HG03460 (cell line): ENCODE measurements at regions not wholly inside any gene's neighbourhood (a gene's known extent, or its start where the extent isn't known, plus 50 kb on each side); places are given as distances from the start of the nearest gene placed in this dataset.
A peak's percentile ranks its signal among the peaks of the same experiment; 100 is the strongest.
"Not testable (repeated sequence)": the region's sequence is repeated elsewhere in the genome, so short reads cannot be mapped to it uniquely, and the experiment has no call there.

ENCODE experiments used
- ATAC-seq: cut with Tn5 transposase; IDR thresholded peaks from one replicate; pipeline ENCODE4 v1.9.1; 2021; ENCODE audit not compliant: unreplicated experiment

GRCh38 chr6:85983032-85983659 is 340.5 kb upstream of the SYNCRIP start:
- no peak for ATAC-seq

DNA sequence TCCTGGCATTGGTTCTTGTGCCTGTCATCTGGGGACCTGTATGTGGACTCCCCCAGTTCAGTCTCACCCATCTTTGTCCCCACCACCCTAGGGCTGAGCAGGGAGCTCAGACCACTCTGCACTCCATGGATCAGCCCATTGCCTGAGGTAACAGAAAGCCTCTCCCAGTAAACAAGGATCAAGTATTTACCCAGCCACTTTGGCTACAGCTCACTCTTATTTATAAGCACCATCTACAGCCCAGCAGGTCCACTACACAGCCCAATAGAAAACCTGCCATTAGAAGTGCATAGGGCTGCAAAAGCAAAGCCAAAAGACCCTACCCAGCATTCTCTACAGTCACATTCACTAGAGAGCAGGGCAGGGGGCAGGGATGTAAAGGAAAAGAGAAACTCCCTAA is 335.0 kb upstream of the SYNCRIP start:
- no peak for ATAC-seq

- peak; percentile 77 for ATAC-seq
Observed at GRCh38 chr6:85975957-85976356, 333.3 kb upstream of the SYNCRIP start.

GRCh38 chr6:85971238-85971637 is 328.6 kb upstream of the SYNCRIP start:
- no peak for ATAC-seq

DNA sequence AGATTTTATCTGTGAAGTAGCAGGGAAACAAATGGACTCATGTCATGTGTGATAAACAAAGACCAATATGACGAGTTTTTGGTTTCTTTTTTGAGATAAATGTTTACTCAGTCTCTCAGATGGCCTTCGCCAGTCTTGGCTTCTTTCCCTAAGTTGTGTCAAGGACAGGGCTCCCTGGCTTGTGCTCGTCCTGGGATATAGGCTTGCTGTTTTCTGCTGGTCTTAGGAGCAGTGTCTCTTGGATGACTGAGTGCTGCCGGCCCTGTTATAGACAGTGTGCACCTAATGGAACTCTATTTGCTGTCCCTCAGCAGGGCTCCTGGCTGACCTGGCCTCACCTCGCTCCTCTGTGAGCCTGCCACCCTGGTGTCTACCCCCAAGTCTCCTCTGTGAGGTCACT is 324.1 kb upstream of the SYNCRIP start:
- no peak for ATAC-seq

- ATAC-seq: no peak
Observed at GRCh38 chr6:85961746-85962145, 319.1 kb upstream of the SYNCRIP start.

GRCh38 chr6:85961125-85961524 is 318.4 kb upstream of the SYNCRIP start:
- ATAC-seq: no peak

DNA sequence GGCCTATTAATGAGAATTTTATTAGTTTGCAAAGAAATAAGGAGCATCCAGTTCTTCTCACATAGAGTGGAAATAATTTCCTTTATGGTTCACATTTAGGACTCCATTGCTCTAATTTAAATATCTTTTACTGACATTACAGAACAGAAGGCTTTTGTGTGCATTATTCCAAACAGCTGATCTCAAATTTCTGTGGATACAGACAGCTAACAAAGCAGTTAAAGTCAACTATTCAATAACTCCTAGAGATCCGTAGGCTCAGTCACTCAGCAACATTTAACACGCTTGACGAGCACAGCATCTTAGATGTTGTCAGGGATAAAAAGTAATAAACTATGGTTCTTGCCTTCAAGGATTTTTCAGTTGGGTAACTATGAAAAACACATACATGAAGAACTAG is 305.8 kb upstream of the SYNCRIP start:
- ATAC-seq: no peak

DNA sequence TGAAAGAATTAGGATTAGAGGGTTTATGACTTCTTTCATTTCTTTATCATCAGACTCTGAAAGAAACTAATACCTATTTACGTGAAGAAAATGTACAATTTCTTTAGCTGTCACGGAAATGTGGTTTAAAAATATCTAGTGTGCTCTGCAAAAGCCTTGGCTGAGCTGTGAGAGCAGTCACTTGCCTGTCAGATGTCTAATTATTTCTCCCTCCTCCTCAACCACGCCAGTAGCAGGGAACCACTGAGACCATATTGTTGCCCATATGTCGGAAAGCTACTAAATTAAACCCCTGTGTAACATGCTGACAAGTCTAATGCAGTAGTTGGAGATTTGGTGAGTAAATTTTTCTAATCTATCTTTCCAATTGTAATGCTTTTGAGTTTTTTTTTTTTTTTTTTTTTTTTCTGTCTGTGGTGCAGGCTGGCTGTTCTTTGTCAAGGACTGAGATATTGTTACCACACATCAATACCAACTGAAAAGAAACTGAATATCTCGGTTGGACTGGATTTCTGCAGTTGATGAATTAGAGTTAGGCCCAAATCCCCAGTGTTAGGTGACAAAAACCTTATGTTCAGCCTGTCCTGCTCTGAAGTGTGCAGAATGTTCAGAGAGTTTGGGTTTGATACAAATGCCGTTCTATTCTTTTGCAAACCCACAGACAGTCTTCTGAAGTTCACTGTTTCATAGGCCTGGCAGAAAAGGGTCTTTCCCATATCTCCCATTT is 302.9 kb upstream of the SYNCRIP start:
- no peak for ATAC-seq

DNA sequence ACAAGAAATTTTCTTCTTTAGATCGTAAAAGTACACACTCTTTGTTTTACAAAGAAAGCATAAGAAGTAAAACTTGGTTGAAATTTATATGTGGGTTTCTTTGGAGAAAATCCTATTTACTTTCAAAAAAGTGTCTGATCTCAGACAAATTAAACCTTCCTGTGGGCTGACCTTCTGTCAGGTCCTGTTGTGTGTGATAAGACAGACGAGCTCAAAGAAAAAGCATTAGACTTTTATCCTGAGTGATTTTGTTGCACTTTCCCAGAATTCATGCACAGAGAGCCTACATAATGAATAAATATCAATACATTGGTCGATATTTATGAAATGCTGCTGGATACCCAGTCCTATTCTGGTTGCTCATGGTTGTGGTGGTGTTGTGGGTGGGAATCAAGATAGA is 302.1 kb upstream of the SYNCRIP start:
- ATAC-seq: no peak

- ATAC-seq: no peak
Observed at GRCh38 chr6:85942844-85943243, 300.2 kb upstream of the SYNCRIP start.

GRCh38 chr6:85936916-85937315 is 294.2 kb upstream of the SYNCRIP start:
- no peak for ATAC-seq

DNA sequence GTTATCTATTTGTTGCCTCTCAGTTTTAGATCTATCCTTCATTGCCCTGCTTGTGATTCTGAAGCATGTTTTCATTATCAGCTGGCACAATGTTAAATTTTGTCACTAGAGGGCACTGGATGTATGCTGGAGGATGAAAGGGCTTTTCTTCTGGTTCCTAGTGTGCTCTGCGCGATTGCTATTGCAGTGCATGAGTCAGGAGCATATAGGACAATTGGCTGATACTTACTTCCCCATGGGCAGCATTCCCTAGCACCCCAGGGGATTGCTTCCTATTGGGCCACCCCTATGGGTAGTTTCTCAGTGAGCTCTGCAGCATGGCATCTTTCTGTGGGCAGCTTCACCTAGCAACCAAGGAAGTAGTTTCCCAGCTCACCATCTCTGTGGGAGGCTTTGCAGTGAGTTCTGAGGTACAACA is 280.3 kb upstream of the SYNCRIP start:
- ATAC-seq: peak; percentile 93

DNA sequence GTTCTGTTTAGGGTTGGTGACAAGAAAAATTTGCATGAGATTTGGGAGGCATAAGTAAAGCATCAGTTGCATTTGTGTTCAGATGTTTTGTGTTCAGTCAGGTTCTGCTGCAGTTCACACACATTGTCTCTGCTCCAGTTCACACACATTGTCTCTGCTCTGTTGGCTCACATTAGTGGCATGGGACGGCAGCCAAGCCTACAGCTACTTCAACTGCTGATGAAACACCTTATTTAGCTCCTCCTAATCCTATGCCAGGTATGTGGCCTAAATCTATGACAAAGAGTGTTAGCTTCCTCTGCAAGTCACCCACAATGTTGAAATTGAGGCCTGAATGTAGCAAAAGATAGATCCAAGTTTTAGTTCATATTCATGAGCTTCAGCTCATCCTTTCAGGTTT is 278.1 kb upstream of the SYNCRIP start:
- ATAC-seq: no peak

- ATAC-seq: no peak
Observed at GRCh38 chr6:85917522-85917921, 274.8 kb upstream of the SYNCRIP start.

DNA sequence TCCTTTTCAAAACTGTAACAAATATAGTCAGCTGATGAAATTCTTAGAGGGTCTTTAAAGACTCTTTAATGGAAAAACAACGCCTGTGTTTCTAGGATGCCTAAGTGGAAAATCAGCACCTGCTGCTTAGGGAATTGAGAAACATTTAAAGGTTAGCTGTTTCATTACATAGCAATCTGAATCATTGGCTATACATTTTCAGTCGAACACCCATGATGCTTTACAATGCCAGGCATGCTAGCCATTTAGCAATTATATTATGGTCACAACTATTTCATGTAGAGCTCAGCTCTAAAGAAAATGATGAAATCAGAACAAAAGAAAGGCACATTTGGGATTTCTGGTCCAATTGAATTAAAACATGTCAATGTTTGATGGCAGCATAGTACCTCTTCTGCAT is 270.3 kb upstream of the SYNCRIP start:
- ATAC-seq: no peak

DNA sequence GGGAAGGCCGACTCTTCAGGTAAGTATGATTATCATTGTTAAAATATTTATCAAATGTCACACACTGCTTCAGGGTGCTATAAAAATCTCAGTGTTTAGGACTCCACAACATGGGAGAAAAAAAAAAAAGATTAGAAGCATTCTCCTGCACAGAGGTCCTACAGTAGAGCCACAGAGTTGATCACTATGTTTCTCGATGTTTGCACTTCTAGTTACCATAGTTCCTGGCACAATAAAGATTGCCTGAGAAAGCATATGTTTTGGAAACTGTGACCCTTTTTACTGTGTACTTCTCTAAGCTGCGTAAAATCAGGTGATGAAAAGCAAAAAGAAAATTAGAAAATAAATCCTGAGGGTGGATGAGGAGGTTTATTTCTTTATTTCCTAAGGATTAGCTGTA is 269.9 kb upstream of the SYNCRIP start:
- ATAC-seq: no peak

DNA sequence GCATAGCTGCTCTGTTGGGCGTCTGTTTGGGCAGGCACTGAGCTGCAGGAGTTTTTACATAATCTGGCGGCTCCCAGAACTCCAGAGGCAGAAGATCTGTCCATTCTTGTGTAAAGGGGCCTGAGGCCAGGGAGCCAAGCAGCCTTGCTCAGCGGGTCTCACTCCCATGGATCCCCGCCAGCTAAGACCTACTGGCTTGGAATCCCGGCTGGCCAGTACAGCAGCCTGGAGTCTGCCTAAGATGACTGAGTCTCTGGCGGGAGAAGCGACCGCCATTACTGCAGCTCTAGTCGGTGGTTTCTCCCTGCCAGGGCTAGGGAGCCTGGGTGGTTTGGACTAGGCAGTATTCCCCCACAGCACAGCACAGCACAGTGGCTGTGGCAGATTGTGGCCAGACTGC is 268.4 kb upstream of the SYNCRIP start:
- no peak for ATAC-seq

GRCh38 chr6:85908120-85908519 is 265.4 kb upstream of the SYNCRIP start:
- ATAC-seq: not testable (repeated sequence)

- ATAC-seq: no peak
Observed at GRCh38 chr6:85892346-85892745, 249.7 kb upstream of the SYNCRIP start.

GRCh38 chr6:85887461-85887860 is 244.8 kb upstream of the SYNCRIP start:
- ATAC-seq: no peak

DNA sequence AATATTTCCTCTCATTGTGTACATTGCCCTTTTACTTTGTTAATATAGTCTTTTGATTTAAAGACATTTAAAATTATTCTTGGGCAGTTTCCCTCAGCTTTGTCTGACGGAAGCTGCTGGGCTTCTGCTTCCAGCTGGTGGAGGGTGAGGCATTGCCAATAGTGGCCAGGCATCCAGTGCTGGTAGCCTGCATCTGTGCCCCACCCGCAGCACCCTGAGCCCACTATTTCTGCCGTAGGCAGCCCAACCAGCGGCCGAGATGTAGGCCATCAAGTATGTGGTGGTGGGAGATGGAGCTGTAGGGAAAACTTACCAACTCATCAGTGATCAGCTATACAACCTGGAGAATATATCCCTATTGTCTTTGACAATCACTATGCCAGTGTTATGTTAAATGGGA is 226.0 kb upstream of the SYNCRIP start:
- no peak for ATAC-seq

DNA sequence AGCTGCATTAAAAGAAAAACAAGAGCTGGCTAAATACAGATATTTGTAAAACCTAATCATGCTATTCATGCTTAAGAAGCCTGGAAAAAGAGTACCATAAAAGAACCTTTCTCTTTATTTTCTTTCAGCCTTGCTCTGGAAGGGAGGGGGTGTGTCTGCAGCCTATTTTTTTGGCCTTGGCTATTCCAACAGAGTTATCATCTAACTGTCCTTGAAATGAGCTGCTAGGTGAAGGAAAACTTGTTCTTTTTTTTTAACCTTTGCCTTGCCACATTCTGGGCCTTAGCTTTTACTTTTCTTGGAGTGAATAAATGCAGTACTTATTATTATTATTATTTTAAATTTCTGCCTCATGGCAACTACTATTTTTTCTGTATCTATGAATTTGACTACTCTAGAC is 224.9 kb upstream of the SYNCRIP start:
- ATAC-seq: no peak
